ENCODE measurements at regions not wholly inside any gene's neighbourhood (a gene's known extent, or its start where the extent isn't known, plus 50 kb on each side); places are given as distances from the start of the nearest gene placed in this dataset.

- TF ChIP-seq CTCF (IDR thresholded peaks at IDR 0.05) (no peak), POLR2A (IDR thresholded peaks at IDR 0.05) (no peak)
These were observed 104.7 kb upstream of the IKZF1 start for GRCh38 chr7:50199824-50200223.
